GM18909 (cell line): ENCODE measurements at regions not wholly inside any gene's neighbourhood (a gene's known extent, or its start where the extent isn't known, plus 50 kb on each side); places are given as distances from the start of the nearest gene placed in this dataset.

ENCODE experiments used
- ATAC-seq: cut with Tn5 transposase; IDR thresholded peaks from one replicate; pipeline ENCODE4 v1.9.1; 2021; ENCODE audit warnings: mild to moderate bottlenecking; ENCODE audit not compliant: unreplicated experiment, poor library complexity

- ATAC-seq = no peak
Observed at GRCh38 chr1:228821252-228821651, 86.0 kb downstream of the RHOU start.

GRCh38 chr1:228823200-228823599 is 87.9 kb downstream of the RHOU start:
- ATAC-seq = no peak

- ATAC-seq = no peak
Observed at GRCh38 chr1:228824366-228824765, 89.1 kb downstream of the RHOU start.

- no peak for ATAC-seq
Observed at GRCh38 chr1:228825041-228825440, 89.8 kb downstream of the RHOU start.

GRCh38 chr1:228825840-228826484 is 90.7 kb downstream of the RHOU start:
- peak; percentile 78 for ATAC-seq

- ATAC-seq = no peak
Observed at GRCh38 chr1:228827019-228827418, 91.7 kb downstream of the RHOU start.

- no peak for ATAC-seq
Observed at GRCh38 chr1:228828151-228828550, 92.9 kb downstream of the RHOU start.

- no peak for ATAC-seq
Observed at GRCh38 chr1:228830185-228830953, 95.1 kb downstream of the RHOU start.

- peak; percentile 78 for ATAC-seq
Observed at GRCh38 chr1:228830954-228831481, 95.7 kb downstream of the RHOU start.

GRCh38 chr1:228833911-228834688 is 98.8 kb downstream of the RHOU start:
- no peak for ATAC-seq

GRCh38 chr1:228835456-228835855 is 100.2 kb downstream of the RHOU start:
- no peak for ATAC-seq

- no peak for ATAC-seq
Observed at GRCh38 chr1:228835911-228836310, 100.6 kb downstream of the RHOU start.

- ATAC-seq = no peak
Observed at GRCh38 chr1:228836427-228836826, 101.1 kb downstream of the RHOU start.

GRCh38 chr1:228837032-228837431 is 101.8 kb downstream of the RHOU start:
- ATAC-seq = no peak

GRCh38 chr1:228837817-228838716 is 102.8 kb downstream of the RHOU start:
- ATAC-seq = peak; percentile 87

- no peak for ATAC-seq
Observed at GRCh38 chr1:228838717-228839500, 103.6 kb downstream of the RHOU start.

GRCh38 chr1:228839656-228840055 is 104.4 kb downstream of the RHOU start:
- ATAC-seq = no peak

- ATAC-seq = no peak
Observed at GRCh38 chr1:228841632-228842031, 106.4 kb downstream of the RHOU start.

- ATAC-seq = no peak
Observed at GRCh38 chr1:228842094-228842775, 107.0 kb downstream of the RHOU start.
